Mucosa of descending colon (tissue), 3 donors: ENCODE measurements at regions not wholly inside any gene's neighbourhood (a gene's known extent, or its start where the extent isn't known, plus 50 kb on each side); places are given as distances from the start of the nearest gene placed in this dataset.
"Not testable (repeated sequence)": the region's sequence is repeated elsewhere in the genome, so short reads cannot be mapped to it uniquely, and the experiment has no call there.

Experiments used
- ATAC-seq: fragments of 200-7000 bp; cut with Tn5 transposase; one replicate; pipeline ENCODE4 v1.9.1; 2020; ENCODE audit warnings: mild to moderate bottlenecking, moderate library complexity
- DNase-seq, 3 donors: peaks; one replicate each; pipeline ENCODE4 v3.0.0-alpha.2; 2020
- H3K36me3 ChIP-seq: fragments of 200-600 bp; one replicate; pipeline ENCODE4 v1.8.0; 2021; ENCODE audit warnings: low read depth, mild to moderate bottlenecking
- H3K4me1 ChIP-seq: fragments of 200-600 bp; one replicate; pipeline ENCODE4 v1.8.0; 2021; ENCODE audit warnings: low read depth, mild to moderate bottlenecking
- H3K4me3 ChIP-seq: fragments of 200-600 bp; one replicate; pipeline ENCODE4 v1.8.0; 2021; ENCODE audit warnings: mild to moderate bottlenecking
- H3K9me3 ChIP-seq: fragments of 200-600 bp; one replicate; pipeline ENCODE4 v1.8.0; 2021; ENCODE audit warnings: mild to moderate bottlenecking
- CTCF ChIP-seq: fragments of 200-600 bp; IDR thresholded peaks from one replicate; pipeline ENCODE4 v1.8.0; 2022; ENCODE audit warnings: antibody characterized with exemption, mild to moderate bottlenecking
- intact Hi-C, 2 donors: fragments of 100-400 bp; cut with DNase I in 1 of 2; cut with micrococcal nuclease in 1 of 2; formaldehyde crosslinking; loops; one replicate each; pipeline versions ENCODE4 v1.11.0 to v1.11.1; 2022; cut with DNase I, micrococcal nuclease
- donor health status: DM: no; HTN: no; CAD: no; lungs with moderate emphysema.
- donor health status: DM: no; HTN: no; CAD: no.
- donor health status: DM: no; HTN: yes; CAD: no.

DNA sequence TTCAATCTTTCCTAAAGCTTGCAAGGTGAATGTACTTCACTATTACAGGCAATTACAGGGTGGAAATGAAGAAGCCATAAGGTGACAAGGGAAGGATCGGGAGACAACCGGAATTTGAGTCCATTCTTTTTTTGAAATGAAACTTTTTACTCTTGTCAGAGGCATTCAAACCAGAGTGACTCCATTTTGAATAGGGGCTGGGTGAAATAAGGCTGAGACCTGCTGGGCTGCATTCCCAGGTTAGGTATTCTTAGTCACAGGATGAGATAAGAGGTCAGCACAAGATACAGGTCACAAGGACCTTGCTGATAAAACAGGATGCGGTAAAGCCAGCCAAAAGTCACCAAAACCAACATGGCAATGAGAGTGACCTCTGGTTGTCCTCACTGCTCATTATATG is 363.3 kb downstream of the TYW1 start:
- H3K36me3 ChIP-seq = no peaks in the 10 kb centered on the region
- ATAC-seq (no peak), DNase-seq (no peak)
- H3K4me3 ChIP-seq = no peak overlapping the region
- intact Hi-C loops = no loop called here
- H3K9me3 ChIP-seq = peaks cover 18% of the 10 kb centered on the region
- H3K4me1 ChIP-seq = no peaks in the 10 kb centered on the region
- no peak for TF ChIP-seq CTCF

DNA sequence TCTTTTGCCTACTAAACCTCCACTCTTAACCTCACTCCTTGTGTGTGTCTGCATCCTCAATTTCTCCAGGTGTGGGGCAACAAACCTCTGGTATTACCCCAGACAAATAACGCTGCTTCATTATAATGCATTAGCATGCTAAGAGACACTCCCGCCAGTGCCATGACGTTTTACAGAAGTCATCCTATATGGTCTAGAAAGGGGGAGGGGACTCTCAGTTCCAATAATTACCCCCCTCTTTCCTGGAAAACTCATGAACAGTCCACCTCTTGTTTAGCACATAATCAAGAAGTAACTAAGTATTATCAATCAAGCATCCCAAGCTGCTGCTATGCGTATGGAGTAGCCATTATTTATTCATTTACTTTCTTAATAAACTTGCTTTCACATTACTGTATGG is 364.5 kb downstream of the TYW1 start:
- ATAC-seq (no peak), DNase-seq (no peak)
- H3K4me1 ChIP-seq = no peaks in the 10 kb centered on the region
- intact Hi-C loops = no loop called here
- H3K4me3 ChIP-seq = no peak overlapping the region
- no peaks in the 10 kb centered on the region for H3K36me3 ChIP-seq
- H3K9me3 ChIP-seq = peaks cover 18% of the 10 kb centered on the region
- TF ChIP-seq CTCF = no peak

GRCh38 chr7:67364441-67365017 is 367.9 kb downstream of the TYW1 start:
- no peaks in the 10 kb centered on the region for H3K9me3 ChIP-seq
- H3K4me1 ChIP-seq = no peaks in the 10 kb centered on the region
- ATAC-seq (no peak), DNase-seq (no peak)
- TF ChIP-seq CTCF = no peak
- H3K36me3 ChIP-seq = no peaks in the 10 kb centered on the region
- no peak overlapping the region for H3K4me3 ChIP-seq
- intact Hi-C loops = no loop called here

DNA sequence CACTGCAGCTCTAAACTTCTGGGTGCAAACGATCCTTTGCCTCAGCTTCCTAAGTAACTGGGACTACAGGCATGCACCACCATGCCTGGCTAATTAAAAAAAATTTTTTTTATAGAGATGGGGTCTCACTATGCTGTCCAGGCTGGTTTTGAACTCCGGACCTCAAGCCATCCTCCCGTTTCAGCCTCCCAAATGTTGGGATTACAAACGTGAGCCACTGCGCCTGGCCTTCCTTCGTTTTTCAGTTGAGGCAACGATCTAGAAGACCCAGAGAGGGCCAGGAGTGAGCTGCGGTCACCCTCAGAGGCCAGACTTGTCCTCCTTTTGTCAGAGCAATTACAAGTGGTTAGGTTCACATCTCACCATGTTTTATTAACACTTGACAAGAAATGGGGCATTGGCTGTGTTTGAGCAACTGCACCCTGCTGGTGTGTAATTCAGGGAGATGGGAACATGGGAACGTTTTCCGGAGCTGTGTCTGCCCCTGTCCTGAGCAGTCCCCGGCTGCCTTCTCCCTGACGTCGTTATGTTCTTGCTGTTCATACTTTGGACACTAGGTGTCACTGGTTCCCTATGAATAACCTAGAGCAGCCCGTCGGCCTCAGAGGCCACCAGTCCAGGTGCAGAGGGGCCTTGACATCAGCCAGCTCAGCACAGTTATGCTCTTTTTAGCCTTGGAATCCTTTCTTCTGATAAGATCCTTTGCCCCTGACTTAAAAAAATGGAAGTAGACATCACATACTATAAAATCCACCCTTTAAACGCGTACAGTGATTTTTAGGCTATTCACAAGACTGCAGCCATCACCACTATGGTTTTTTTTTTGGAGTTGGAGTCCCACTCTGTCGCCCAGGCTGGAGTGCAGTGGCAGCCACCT is 375.0 kb downstream of the TYW1 start:
- Histone ChIP-seq H3K36me3 (no peaks in the 10 kb centered on the region), H3K9me3 (no peaks in the 10 kb centered on the region), H3K4me1 (no peaks in the 10 kb centered on the region), H3K4me3 (no peak overlapping the region)
- intact Hi-C loops = no loop called here
- peak; percentile 93 for ATAC-seq
- peak in 2 of 3 donors; percentile 33 to 80 for DNase-seq
- TF ChIP-seq CTCF = peak; percentile 65

DNA sequence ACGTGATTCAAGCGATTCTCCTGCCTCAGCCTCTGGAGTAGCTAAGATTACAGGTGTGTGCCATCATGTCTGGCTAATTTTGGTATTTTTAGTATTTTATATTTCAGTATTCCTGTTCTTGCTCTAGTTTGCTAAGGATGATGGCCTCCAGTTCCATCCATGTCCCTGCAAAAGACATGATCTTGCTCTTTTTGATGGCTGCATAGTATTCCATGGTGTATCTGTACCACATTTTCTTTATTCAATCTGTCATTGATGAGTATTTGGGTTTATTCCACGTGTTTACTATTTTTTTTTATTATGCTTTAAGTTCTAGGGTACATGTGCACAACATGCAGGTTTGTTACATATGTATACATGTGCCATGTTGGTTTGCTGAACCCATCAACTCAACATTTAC is 376.8 kb downstream of the TYW1 start:
- DNase-seq, H3K36me3 ChIP-seq, ATAC-seq, intact Hi-C loops, H3K9me3 ChIP-seq, H3K4me3 ChIP-seq, H3K4me1 ChIP-seq: not testable (repeated sequence)

DNA sequence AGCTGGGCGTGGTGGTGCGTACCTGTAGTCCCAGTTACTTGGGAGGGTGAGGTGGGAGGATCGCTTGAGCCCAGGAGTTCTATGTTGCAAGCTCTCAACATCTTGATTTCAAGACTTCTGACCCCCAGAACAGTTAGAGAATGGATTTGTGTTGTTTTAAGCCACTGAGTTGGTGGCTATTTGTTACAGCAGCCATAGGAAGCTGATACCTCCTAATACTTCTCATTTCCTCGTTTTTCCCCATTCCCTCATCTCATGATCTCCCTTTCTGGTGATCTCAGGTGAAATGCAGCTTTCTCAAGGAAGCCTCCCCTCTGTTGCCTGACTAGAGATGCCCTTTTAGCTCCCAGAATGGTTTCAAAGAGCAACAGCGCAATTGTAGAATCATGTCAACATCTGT is 378.8 kb downstream of the TYW1 start:
- H3K9me3 ChIP-seq = no peaks in the 10 kb centered on the region
- no peaks in the 10 kb centered on the region for H3K36me3 ChIP-seq
- TF ChIP-seq CTCF = no peak
- DNase-seq (no peak), ATAC-seq (no peak)
- intact Hi-C loops = no loop called here
- H3K4me1 ChIP-seq = no peaks in the 10 kb centered on the region
- H3K4me3 ChIP-seq = no peak overlapping the region
